H9 (cell line): ENCODE measurements at regions not wholly inside any gene's neighbourhood (a gene's known extent, or its start where the extent isn't known, plus 50 kb on each side); places are given as distances from the start of the nearest gene placed in this dataset.

Source experiments
- DNase-seq: peaks from one replicate; pipeline ENCODE4 v3.0.0-alpha.2; 2017
- H2AFZ ChIP-seq: one replicate; pipeline ENCODE4 v1.6.1; 2013; ENCODE audit warnings: mild to moderate bottlenecking, low read length, control low read depth, moderate library complexity
- H2AK5ac ChIP-seq: 2 replicates; pipeline ENCODE4 v1.6.1; 2013; ENCODE audit warnings: low read length, control low read depth, mixed read lengths; ENCODE audit not compliant: insufficient read length
- H2BK120ac ChIP-seq: one replicate; pipeline ENCODE4 v1.6.1; 2013; ENCODE audit warnings: low read depth, mild to moderate bottlenecking, low read length, control low read depth, inconsistent platforms; ENCODE audit not compliant: poor library complexity, severe bottlenecking
- H2BK12ac ChIP-seq: 2 replicates; pipeline ENCODE4 v1.6.1; 2013; ENCODE audit warnings: low read length, control low read depth, mixed read lengths, low read depth; ENCODE audit not compliant: insufficient read length
- H2BK15ac ChIP-seq: 2 replicates; pipeline ENCODE4 v1.6.1; 2013; ENCODE audit warnings: low read depth, low read length, control low read depth
- H2BK20ac ChIP-seq: one replicate; pipeline ENCODE4 v1.6.1; 2013; ENCODE audit warnings: low read depth, mild to moderate bottlenecking, low read length, control low read depth, inconsistent platforms; ENCODE audit not compliant: poor library complexity, severe bottlenecking
- H2BK5ac ChIP-seq: 2 replicates; pipeline ENCODE4 v1.6.1; 2013; ENCODE audit warnings: low read length, control low read depth, mixed read lengths; ENCODE audit not compliant: insufficient read length
- H3K14ac ChIP-seq: 2 replicates; pipeline ENCODE4 v1.6.1; 2013; ENCODE audit warnings: low read length, control low read depth; ENCODE audit not compliant: insufficient read depth
- H3K18ac ChIP-seq: 2 replicates; pipeline ENCODE4 v1.6.1; 2013; ENCODE audit warnings: low read depth, mild to moderate bottlenecking, mixed read lengths, low read length, control low read depth; ENCODE audit not compliant: insufficient read length
- H3K23ac ChIP-seq: 2 replicates; pipeline ENCODE4 v1.6.1; 2013; ENCODE audit warnings: low read length, control low read depth, mixed read lengths, low read depth; ENCODE audit not compliant: insufficient read length
- H3K23me2 ChIP-seq: 2 replicates; pipeline ENCODE4 v1.6.1; 2013; ENCODE audit warnings: low read depth, mild to moderate bottlenecking, mixed read lengths, low read length, control low read depth; ENCODE audit not compliant: insufficient read length, poor library complexity, severe bottlenecking
- H3K27ac ChIP-seq: 2 replicates; pipeline ENCODE4 v1.5.1; 2013; ENCODE audit warnings: low read length, control low read depth, mixed read lengths, low read depth; ENCODE audit not compliant: insufficient read length
- H3K27me3 ChIP-seq: 2 replicates; pipeline ENCODE4 v1.6.1; 2013; ENCODE audit warnings: low read length, control low read depth, inconsistent platforms; ENCODE audit not compliant: insufficient read depth
- H3K4ac ChIP-seq: 2 replicates; pipeline ENCODE4 v1.6.1; 2013; ENCODE audit warnings: low read depth, mild to moderate bottlenecking, control low read depth, inconsistent platforms, low read length, moderate library complexity
- H3K4me1 ChIP-seq: 2 replicates; pipeline ENCODE4 v1.6.1; 2013; ENCODE audit warnings: low read length, control low read depth, inconsistent platforms; ENCODE audit not compliant: insufficient read depth
- H3K4me2 ChIP-seq: 2 replicates; pipeline ENCODE4 v1.6.1; 2013; ENCODE audit warnings: low read length, control low read depth, mixed read lengths; ENCODE audit not compliant: insufficient read length, insufficient read depth
- H3K56ac ChIP-seq: 2 replicates; pipeline ENCODE4 v1.6.1; 2013; ENCODE audit warnings: low read depth, mild to moderate bottlenecking, mixed read lengths, low read length, control low read depth; ENCODE audit not compliant: insufficient read length
- H3K79me1 ChIP-seq: 2 replicates; pipeline ENCODE4 v1.6.1; 2013; ENCODE audit warnings: low read depth, mild to moderate bottlenecking, moderate library complexity, low read length, control low read depth, inconsistent platforms; ENCODE audit not compliant: insufficient read depth, poor library complexity, severe bottlenecking
- H3K79me2 ChIP-seq: 2 replicates; pipeline ENCODE4 v1.6.1; 2013; ENCODE audit warnings: low read length, control low read depth, inconsistent platforms; ENCODE audit not compliant: insufficient read depth
- H3K9ac ChIP-seq: 2 replicates; pipeline ENCODE4 v1.6.1; 2013; ENCODE audit warnings: low read length, control low read depth, mixed read lengths; ENCODE audit not compliant: insufficient read length; ENCODE audit errors: extremely low read depth
- H3K9me3 ChIP-seq: one replicate; pipeline ENCODE4 v1.6.1; 2013; ENCODE audit warnings: low read depth, low read length, inconsistent platforms; ENCODE audit not compliant: control insufficient read depth
- H3T11ph ChIP-seq: one replicate; pipeline ENCODE4 v1.6.1; 2013; ENCODE audit warnings: mild to moderate bottlenecking, low read length, control low read depth, inconsistent platforms
- H4K20me1 ChIP-seq: one replicate; pipeline ENCODE4 v1.6.1; 2013; ENCODE audit not compliant: control insufficient read depth, insufficient read length, insufficient read depth
- H4K5ac ChIP-seq: 2 replicates; pipeline ENCODE4 v1.6.1; 2013; ENCODE audit warnings: low read depth, mild to moderate bottlenecking, mixed read lengths, low read length, control low read depth; ENCODE audit not compliant: insufficient read length
- H4K8ac ChIP-seq: replicated peaks from 2 replicates; pipeline ENCODE4 v1.6.1; 2013; ENCODE audit warnings: low read length, control low read depth, mixed read lengths, low read depth; ENCODE audit not compliant: insufficient read length
- H4K91ac ChIP-seq: 2 replicates; pipeline ENCODE4 v1.6.1; 2013; ENCODE audit warnings: low read depth, mild to moderate bottlenecking, moderate library complexity, mixed read lengths, low read length, control low read depth; ENCODE audit not compliant: insufficient read length
- H3K27ac Mint-ChIP-seq, 3 experiments: 2 replicates in 2 of 3; 3 replicates in 1 of 3; pipeline ENCODE4 v1.8.0; 2020 to 2021; ENCODE audit warnings: mixed read lengths in 3 of 3, mild to moderate bottlenecking in 1 of 3, moderate library complexity in 1 of 3
- H3K27me3 Mint-ChIP-seq: 2 replicates; pipeline ENCODE4 v1.8.0; 2021; ENCODE audit warnings: low read depth, mild to moderate bottlenecking, moderate library complexity, mixed read lengths
- H3K36me3 Mint-ChIP-seq, 3 experiments: 2 replicates in 2 of 3; 3 replicates in 1 of 3; pipeline ENCODE4 v1.8.0; 2020 to 2021; ENCODE audit warnings: low read depth in 3 of 3, mixed read lengths in 3 of 3; ENCODE audit not compliant: insufficient read depth in 1 of 3
- H3K4me1 Mint-ChIP-seq, 2 experiments: 2 replicates each; pipeline ENCODE4 v1.8.0; 2020; ENCODE audit warnings: mixed read lengths in 2 of 2
- H3K4me3 Mint-ChIP-seq, 2 experiments: 2 replicates in 1 of 2; 3 replicates in 1 of 2; pipeline ENCODE4 v1.8.0; 2020 to 2021; ENCODE audit warnings: mild to moderate bottlenecking in 2 of 2, mixed read lengths in 2 of 2, moderate library complexity in 1 of 2
- H3K9me3 Mint-ChIP-seq, 2 experiments: 2 replicates in 1 of 2; 3 replicates in 1 of 2; pipeline ENCODE4 v1.8.0; 2020; ENCODE audit warnings: mild to moderate bottlenecking in 2 of 2, mixed read lengths in 2 of 2, moderate library complexity in 1 of 2
- WGBS: extraction: QIAGEN DNeasy Blood & Tissue Kit; methylation state at CpG from one replicate; pipeline ENCODE4 v1.1.7; 2013; ENCODE audit warnings: missing lambda C conversion rate, low lambda C conversion rate, mixed read lengths; ENCODE audit not compliant: insufficient read length; ENCODE audit errors: extremely low coverage; 5-methylcytosine and 5-hydroxymethylcytosine counted together
- TF ChIP-seq, protein P1 (sequence below): fragments of 200-600 bp; sonication (generic); conservative IDR thresholded peaks from 3 replicates; pipeline ENCODE4 v1.8.0; 2021; ENCODE audit warnings: antibody characterized with exemption, mild to moderate bottlenecking

DNA sequence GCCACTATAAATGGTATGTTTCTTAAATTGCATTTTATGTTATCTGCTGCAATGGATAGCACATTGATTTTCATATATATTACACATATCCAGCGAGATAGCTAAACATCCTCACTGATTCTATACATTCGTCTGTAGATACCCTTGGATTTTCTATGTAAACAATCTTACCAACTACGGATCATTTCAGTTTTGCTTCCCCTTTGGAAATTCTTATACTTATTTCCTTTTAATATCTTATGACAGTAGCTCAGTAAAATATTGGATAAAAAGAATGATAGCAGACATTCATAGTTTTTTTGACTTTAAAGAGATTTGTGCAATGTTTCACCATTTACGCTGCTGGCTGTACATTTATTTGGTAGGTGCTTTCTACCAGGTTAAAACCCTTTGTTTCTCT, 254.9 kb downstream of the SYK start:
- Histone ChIP-seq H3K4ac (no peak overlapping the region), H2AFZ (no peak overlapping the region), H3K9me3 (no peaks in the 10 kb centered on the region), H3K4me1 (no peaks in the 10 kb centered on the region; the same call in 1 of the 2 replicates), H3K4me2 (no peak overlapping the region), H4K8ac (no peak overlapping the region), H3K79me1 (no peaks in the 10 kb centered on the region), H2AK5ac (no peak overlapping the region), H4K5ac (no peak overlapping the region), H3K56ac (no peak overlapping the region), H3K18ac (no peak overlapping the region), H2BK20ac (no peak overlapping the region), H4K91ac (no peak overlapping the region), H3K23ac (no peak overlapping the region), H3K23me2 (no peaks in the 10 kb centered on the region), H2BK5ac (no peak overlapping the region), H2BK120ac (no peak overlapping the region), H3K9ac (no peak overlapping the region), H3T11ph (no peak overlapping the region), H3K79me2 (no peaks in the 10 kb centered on the region), H2BK15ac (no peak overlapping the region), H4K20me1 (no peaks in the 10 kb centered on the region), H3K14ac (no peak overlapping the region), H3K27ac (no peak overlapping the region), H2BK12ac (no peak overlapping the region), H3K27me3 (no peaks in the 10 kb centered on the region)
- Mint-ChIP-seq H3K9me3 (peaks cover 0 to under 1% of the 10 kb centered on the region in 2 experiments; a peak in 2 of 5 replicates), H3K4me1 (peaks cover 6% of the 10 kb centered on the region in 2 experiments), H3K27me3 (no peaks in the 10 kb centered on the region), H3K27ac (no peak overlapping the region), H3K36me3 (no peaks in the 10 kb centered on the region), H3K4me3 (no peak overlapping the region)
- no peak for DNase-seq
- TF ChIP-seq, protein P1, sequence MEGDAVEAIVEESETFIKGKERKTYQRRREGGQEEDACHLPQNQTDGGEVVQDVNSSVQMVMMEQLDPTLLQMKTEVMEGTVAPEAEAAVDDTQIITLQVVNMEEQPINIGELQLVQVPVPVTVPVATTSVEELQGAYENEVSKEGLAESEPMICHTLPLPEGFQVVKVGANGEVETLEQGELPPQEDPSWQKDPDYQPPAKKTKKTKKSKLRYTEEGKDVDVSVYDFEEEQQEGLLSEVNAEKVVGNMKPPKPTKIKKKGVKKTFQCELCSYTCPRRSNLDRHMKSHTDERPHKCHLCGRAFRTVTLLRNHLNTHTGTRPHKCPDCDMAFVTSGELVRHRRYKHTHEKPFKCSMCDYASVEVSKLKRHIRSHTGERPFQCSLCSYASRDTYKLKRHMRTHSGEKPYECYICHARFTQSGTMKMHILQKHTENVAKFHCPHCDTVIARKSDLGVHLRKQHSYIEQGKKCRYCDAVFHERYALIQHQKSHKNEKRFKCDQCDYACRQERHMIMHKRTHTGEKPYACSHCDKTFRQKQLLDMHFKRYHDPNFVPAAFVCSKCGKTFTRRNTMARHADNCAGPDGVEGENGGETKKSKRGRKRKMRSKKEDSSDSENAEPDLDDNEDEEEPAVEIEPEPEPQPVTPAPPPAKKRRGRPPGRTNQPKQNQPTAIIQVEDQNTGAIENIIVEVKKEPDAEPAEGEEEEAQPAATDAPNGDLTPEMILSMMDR = no peak
- no CpG with 5 or more reads among the region's 4 CpGs for WGBS
